Spleen (tissue), 7 donors: ENCODE measurements at regions not wholly inside any gene's neighbourhood (a gene's known extent, or its start where the extent isn't known, plus 50 kb on each side); places are given as distances from the start of the nearest gene placed in this dataset.

Experiments used
- CTCF ChIP-seq, 11 experiments: fragments of 200-600 bp in 7 of 11; fragments of 450-650 bp in 4 of 11; sonication (generic) in 4 of 11; IDR thresholded peaks in 8 of 11; conservative IDR thresholded peaks in 3 of 11; 1 replicate in 7 of 11; 2 replicates in 4 of 11; pipeline versions ENCODE4 v1.4.0 to v1.8.0; 2016 to 2021; ENCODE audit warnings: antibody characterized with exemption in 11 of 11, inconsistent platforms in 4 of 11, mild to moderate bottlenecking in 1 of 11
- POLR2AphosphoS5 ChIP-seq, 3 donors: sonication (generic); formaldehyde crosslinking; IDR thresholded peaks; one replicate each; pipeline ENCODE4 v1.5.1; 2017; ENCODE audit warnings: antibody characterized with exemption in 3 of 3
- donor health status: DM: no; HTN: no; CAD: no; lungs with moderate emphysema.
- donor health status: DM: no; HTN: no; CAD: no.
- donor health status: DM: no; HTN: no; CAD: no.

GRCh38 chr3:76307556-76307955, 522.2 kb upstream of the ZNF717 start:
- no peak for TF ChIP-seq CTCF (IDR thresholded peaks at IDR 0.05 in 8 of 11, conservative IDR thresholded peaks at IDR 0.05 in 3 of 11)
- no peak for TF ChIP-seq POLR2AphosphoS5 (IDR thresholded peaks at IDR 0.05)
